GM12873 (cell line): ENCODE measurements at regions not wholly inside any gene's neighbourhood (a gene's known extent, or its start where the extent isn't known, plus 50 kb on each side); places are given as distances from the start of the nearest gene placed in this dataset.

Source experiments
- CTCF ChIP-seq: IDR thresholded peaks from 2 replicates; pipeline ENCODE4 v1.5.1; 2012; ENCODE audit warnings: low read depth, mild to moderate bottlenecking, moderate library complexity, low read length, control low read depth; ENCODE audit not compliant: insufficient read depth; ENCODE audit errors: missing control alignments

GRCh38 chr2:59926731-59927130, 626.7 kb downstream of the BCL11A start:
- TF ChIP-seq CTCF: no peak

GRCh38 chr2:59925321-59925720, 628.1 kb downstream of the BCL11A start:
- TF ChIP-seq CTCF: no peak

- TF ChIP-seq CTCF: no peak
Observed at GRCh38 chr2:59924346-59924745, 629.1 kb downstream of the BCL11A start.

GRCh38 chr2:59922450-59922849, 631.0 kb downstream of the BCL11A start:
- TF ChIP-seq CTCF: no peak

GRCh38 chr2:59921743-59922142, 631.7 kb downstream of the BCL11A start:
- TF ChIP-seq CTCF: no peak

- no peak for TF ChIP-seq CTCF
Observed at GRCh38 chr2:59920961-59921360, 632.5 kb downstream of the BCL11A start.

- no peak for TF ChIP-seq CTCF
Observed at GRCh38 chr2:59920307-59920706, 633.1 kb downstream of the BCL11A start.
